Ovary (tissue), 3 donors: ENCODE measurements at regions not wholly inside any gene's neighbourhood (a gene's known extent, or its start where the extent isn't known, plus 50 kb on each side); places are given as distances from the start of the nearest gene placed in this dataset.
"Not testable (repeated sequence)": the region's sequence is repeated elsewhere in the genome, so short reads cannot be mapped to it uniquely, and the experiment has no call there.

Experiments used
- EP300 ChIP-seq: sonication (generic); formaldehyde crosslinking; IDR thresholded peaks from one replicate; pipeline ENCODE4 v1.6.1; 2017; ENCODE audit warnings: antibody characterized with exemption
- POLR2A ChIP-seq: fragments of 450-650 bp; IDR thresholded peaks from one replicate; pipeline ENCODE4 v1.6.1; 2017; ENCODE audit warnings: antibody characterized with exemption, mild to moderate bottlenecking, moderate library complexity
- TF ChIP-seq, protein P1 (sequence below), 3 donors: fragments of 450-650 bp in 2 of 3; fragments of 200-600 bp in 1 of 3; IDR thresholded peaks; one replicate each; pipeline versions ENCODE4 v1.5.1 to v1.8.0; 2016 to 2022; ENCODE audit warnings: antibody characterized with exemption in 3 of 3, mild to moderate bottlenecking in 1 of 3
- donor health status: DM: no; HTN: no; CAD: no.

DNA sequence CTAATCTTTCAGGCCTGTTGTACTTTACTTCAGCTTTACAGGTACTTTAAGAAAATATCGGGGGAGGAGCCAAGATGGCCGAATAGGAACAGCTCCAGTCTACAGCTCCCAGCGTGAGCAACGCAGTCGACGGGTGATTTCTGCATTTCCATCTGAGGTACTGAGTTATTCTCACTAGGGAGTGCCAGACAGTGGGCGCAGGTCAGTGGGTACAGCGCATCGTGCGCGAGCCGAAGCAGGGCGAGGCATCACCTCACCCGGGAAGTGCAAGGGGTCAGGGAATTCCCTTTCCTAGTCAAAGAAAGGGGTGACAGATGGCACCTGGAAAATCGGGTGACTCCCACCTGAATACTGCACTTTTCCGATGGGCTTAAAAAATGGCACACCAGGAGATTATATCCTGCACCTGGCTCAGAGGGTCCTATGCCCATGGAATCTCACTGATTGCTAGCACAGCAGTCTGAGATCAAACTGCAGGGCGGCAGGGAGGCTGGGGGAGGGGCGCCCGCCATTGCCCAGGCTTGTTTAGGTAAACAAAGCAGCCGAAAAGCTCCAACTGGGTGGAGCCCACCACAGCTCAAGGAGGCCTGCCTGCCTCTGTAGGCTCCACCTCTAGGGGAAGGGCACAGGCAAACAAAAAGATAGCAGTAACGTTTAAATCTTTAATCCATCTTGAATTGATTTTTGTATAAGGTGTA, 1185.4 kb upstream of the LRRN3 start:
- TF ChIP-seq EP300, POLR2A: not testable (repeated sequence)
- TF ChIP-seq, protein P1, sequence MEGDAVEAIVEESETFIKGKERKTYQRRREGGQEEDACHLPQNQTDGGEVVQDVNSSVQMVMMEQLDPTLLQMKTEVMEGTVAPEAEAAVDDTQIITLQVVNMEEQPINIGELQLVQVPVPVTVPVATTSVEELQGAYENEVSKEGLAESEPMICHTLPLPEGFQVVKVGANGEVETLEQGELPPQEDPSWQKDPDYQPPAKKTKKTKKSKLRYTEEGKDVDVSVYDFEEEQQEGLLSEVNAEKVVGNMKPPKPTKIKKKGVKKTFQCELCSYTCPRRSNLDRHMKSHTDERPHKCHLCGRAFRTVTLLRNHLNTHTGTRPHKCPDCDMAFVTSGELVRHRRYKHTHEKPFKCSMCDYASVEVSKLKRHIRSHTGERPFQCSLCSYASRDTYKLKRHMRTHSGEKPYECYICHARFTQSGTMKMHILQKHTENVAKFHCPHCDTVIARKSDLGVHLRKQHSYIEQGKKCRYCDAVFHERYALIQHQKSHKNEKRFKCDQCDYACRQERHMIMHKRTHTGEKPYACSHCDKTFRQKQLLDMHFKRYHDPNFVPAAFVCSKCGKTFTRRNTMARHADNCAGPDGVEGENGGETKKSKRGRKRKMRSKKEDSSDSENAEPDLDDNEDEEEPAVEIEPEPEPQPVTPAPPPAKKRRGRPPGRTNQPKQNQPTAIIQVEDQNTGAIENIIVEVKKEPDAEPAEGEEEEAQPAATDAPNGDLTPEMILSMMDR (IDR thresholded peaks at IDR 0.05): not testable (repeated sequence)
